ENCODE measurements at regions not wholly inside any gene's neighbourhood (a gene's known extent, or its start where the extent isn't known, plus 50 kb on each side); places are given as distances from the start of the nearest gene placed in this dataset.

DNA sequence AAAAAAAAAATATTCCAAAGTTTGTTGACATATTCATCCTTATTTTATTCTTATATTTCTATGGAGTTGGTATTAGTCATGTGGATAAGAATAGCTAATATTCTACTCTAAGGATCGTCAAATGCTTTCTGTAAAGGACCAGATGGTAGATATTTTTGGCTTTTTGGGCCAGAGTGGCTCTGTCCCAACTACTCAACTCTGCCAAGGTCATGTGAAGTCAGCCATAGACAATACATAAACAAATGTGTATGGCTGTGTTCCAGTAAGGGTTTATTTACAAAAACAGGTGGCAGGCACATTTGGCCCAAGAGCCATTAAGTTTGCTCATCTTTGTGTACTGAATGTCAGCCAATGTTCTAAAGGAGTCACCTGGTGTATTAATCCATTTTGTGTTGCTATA lies 131.8 kb downstream of the TBX5 start:
- Histone ChIP-seq H3K79me2 (ENCODE audit: low read length) (no peaks in the 10 kb centered on the region), H3K4me1 (ENCODE audit: low read length) (no peaks in the 10 kb centered on the region), H3K9me3 (ENCODE audit: insufficient read depth, low read length) (no peaks in the 10 kb centered on the region), H3K9ac (ENCODE audit: low read length) (no peak overlapping the region), H3K4me3 (ENCODE audit: low read length) (no peak overlapping the region), H4K20me1 (ENCODE audit: insufficient read depth, low read length) (no peaks in the 10 kb centered on the region), H3K27ac (ENCODE audit: low read length) (no peak overlapping the region), H3K27me3 (ENCODE audit: low read depth, low read length) (peaks cover 13% of the 10 kb centered on the region; the same call in 1 of the 2 replicates), H2AFZ (ENCODE audit: low read depth, low read length) (no peak overlapping the region), H3K4me2 (ENCODE audit: low read length) (no peak overlapping the region), H3K36me3 (replicated peaks; ENCODE audit: low read depth, low read length) (no peaks in the 10 kb centered on the region)
- no peak for TF ChIP-seq EZH2phosphoT487 (IDR thresholded peaks at IDR 0.05; ENCODE audit: low read depth)
- TF ChIP-seq, protein P1, sequence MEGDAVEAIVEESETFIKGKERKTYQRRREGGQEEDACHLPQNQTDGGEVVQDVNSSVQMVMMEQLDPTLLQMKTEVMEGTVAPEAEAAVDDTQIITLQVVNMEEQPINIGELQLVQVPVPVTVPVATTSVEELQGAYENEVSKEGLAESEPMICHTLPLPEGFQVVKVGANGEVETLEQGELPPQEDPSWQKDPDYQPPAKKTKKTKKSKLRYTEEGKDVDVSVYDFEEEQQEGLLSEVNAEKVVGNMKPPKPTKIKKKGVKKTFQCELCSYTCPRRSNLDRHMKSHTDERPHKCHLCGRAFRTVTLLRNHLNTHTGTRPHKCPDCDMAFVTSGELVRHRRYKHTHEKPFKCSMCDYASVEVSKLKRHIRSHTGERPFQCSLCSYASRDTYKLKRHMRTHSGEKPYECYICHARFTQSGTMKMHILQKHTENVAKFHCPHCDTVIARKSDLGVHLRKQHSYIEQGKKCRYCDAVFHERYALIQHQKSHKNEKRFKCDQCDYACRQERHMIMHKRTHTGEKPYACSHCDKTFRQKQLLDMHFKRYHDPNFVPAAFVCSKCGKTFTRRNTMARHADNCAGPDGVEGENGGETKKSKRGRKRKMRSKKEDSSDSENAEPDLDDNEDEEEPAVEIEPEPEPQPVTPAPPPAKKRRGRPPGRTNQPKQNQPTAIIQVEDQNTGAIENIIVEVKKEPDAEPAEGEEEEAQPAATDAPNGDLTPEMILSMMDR (IDR thresholded peaks at IDR 0.05; ENCODE audit: low read depth, low read length) = no peak

DNA sequence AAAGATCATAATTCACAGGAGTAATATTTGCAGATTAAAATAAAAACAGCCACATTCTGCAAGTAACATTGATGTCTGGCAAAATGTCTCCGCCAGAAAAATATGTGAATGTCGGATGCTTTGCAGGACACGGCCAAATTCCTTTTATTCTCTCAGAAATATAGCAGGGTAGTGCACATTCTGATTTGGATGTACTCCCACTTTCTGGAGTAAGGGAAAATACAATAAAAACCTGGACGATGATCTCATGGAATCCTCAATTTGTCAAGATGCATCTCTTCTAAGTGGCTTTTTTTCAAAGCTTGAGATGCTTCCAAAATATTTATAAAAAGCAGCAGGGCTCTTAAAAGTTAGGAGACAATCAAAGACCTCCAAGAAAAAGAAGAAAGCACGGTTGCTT lies 133.3 kb downstream of the TBX5 start:
- H2AFZ ChIP-seq (ENCODE audit: low read depth, low read length) = no peak overlapping the region
- no peak overlapping the region for H3K27ac ChIP-seq (ENCODE audit: low read length)
- H3K9ac ChIP-seq (ENCODE audit: low read length) = no peak overlapping the region
- peaks cover 13% of the 10 kb centered on the region; the same call in 1 of the 2 replicates for H3K27me3 ChIP-seq (ENCODE audit: low read depth, low read length)
- H3K9me3 ChIP-seq (ENCODE audit: insufficient read depth, low read length) = no peaks in the 10 kb centered on the region
- H3K36me3 ChIP-seq (replicated peaks; ENCODE audit: low read depth, low read length) = no peaks in the 10 kb centered on the region
- no peak overlapping the region for H3K4me3 ChIP-seq (ENCODE audit: low read length)
- no peaks in the 10 kb centered on the region for H3K79me2 ChIP-seq (ENCODE audit: low read length)
- H3K4me2 ChIP-seq (ENCODE audit: low read length) = no peak overlapping the region
- no peaks in the 10 kb centered on the region for H4K20me1 ChIP-seq (ENCODE audit: insufficient read depth, low read length)
- H3K4me1 ChIP-seq (ENCODE audit: low read length) = no peaks in the 10 kb centered on the region
- no peak for TF ChIP-seq EZH2phosphoT487 (IDR thresholded peaks at IDR 0.05; ENCODE audit: low read depth)

- Histone ChIP-seq H4K20me1 (ENCODE audit: insufficient read depth, low read length) (no peaks in the 10 kb centered on the region), H3K4me1 (ENCODE audit: low read length) (no peaks in the 10 kb centered on the region), H3K4me3 (ENCODE audit: low read length) (no peak overlapping the region), H2AFZ (ENCODE audit: low read depth, low read length) (no peak overlapping the region), H3K36me3 (replicated peaks; ENCODE audit: low read depth, low read length) (no peaks in the 10 kb centered on the region), H3K9me3 (ENCODE audit: insufficient read depth, low read length) (no peaks in the 10 kb centered on the region), H3K4me2 (ENCODE audit: low read length) (no peak overlapping the region), H3K9ac (ENCODE audit: low read length) (no peak overlapping the region), H3K27me3 (ENCODE audit: low read depth, low read length) (peaks cover 18% of the 10 kb centered on the region; the same call in 1 of the 2 replicates), H3K79me2 (ENCODE audit: low read length) (no peaks in the 10 kb centered on the region), H3K27ac (ENCODE audit: low read length) (no peak overlapping the region)
- TF ChIP-seq, protein P1 (IDR thresholded peaks at IDR 0.05; ENCODE audit: low read depth, low read length) = no peak
- no peak for TF ChIP-seq EZH2phosphoT487 (IDR thresholded peaks at IDR 0.05; ENCODE audit: low read depth)
Measured at GRCh38 chr12:114272071-114272470, 133.9 kb downstream of the TBX5 start.

DNA sequence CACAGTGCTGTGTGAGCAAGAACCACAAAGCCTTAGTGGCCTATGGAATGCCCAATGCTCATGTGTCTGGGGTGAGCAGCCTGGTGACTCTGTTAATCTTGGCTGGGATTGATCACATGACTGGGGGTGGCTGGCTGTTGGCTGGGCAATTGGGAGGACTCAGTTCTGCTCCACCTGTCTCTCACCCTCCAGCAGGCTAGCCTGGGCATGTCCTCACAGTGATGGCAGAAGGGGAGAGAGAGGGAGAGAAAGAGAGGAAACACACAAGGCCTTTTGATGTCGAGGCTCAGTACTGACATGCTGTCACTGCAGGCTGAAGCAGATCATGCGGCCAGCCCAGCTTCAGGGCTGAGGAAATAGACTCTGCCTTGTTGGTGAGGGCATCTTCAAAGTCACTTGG lies 136.8 kb downstream of the TBX5 start:
- TF ChIP-seq EZH2phosphoT487 (IDR thresholded peaks at IDR 0.05; ENCODE audit: low read depth) = no peak
- TF ChIP-seq, protein P1 (IDR thresholded peaks at IDR 0.05; ENCODE audit: low read depth, low read length) = no peak
- Histone ChIP-seq H3K4me3 (ENCODE audit: low read length) (no peak overlapping the region), H3K79me2 (ENCODE audit: low read length) (no peaks in the 10 kb centered on the region), H3K27me3 (ENCODE audit: low read depth, low read length) (peaks cover 13% of the 10 kb centered on the region; the same call in 1 of the 2 replicates), H2AFZ (ENCODE audit: low read depth, low read length) (no peak overlapping the region), H3K9ac (ENCODE audit: low read length) (no peak overlapping the region), H3K4me1 (ENCODE audit: low read length) (no peaks in the 10 kb centered on the region), H3K9me3 (ENCODE audit: insufficient read depth, low read length) (no peaks in the 10 kb centered on the region), H3K4me2 (ENCODE audit: low read length) (no peak overlapping the region), H4K20me1 (ENCODE audit: insufficient read depth, low read length) (no peaks in the 10 kb centered on the region), H3K27ac (ENCODE audit: low read length) (no peak overlapping the region), H3K36me3 (replicated peaks; ENCODE audit: low read depth, low read length) (no peaks in the 10 kb centered on the region)

Measured in OCI-LY3 (cell line).